ENCODE measurements at regions not wholly inside any gene's neighbourhood (a gene's known extent, or its start where the extent isn't known, plus 50 kb on each side); places are given as distances from the start of the nearest gene placed in this dataset.

GRCh38 chr10:113457408-113457807, 95.4 kb upstream of the HABP2 start:
- intact Hi-C loops (cut with micrococcal nuclease): loop anchor here (10.0 kb wide), 2 partner anchors 107 to 893 kb away; no protein-coding TSS in a partner anchor
- ChIA-PET CTCF (interaction anchor here (0.6 to 1.0 kb wide), 3 partner anchors 26 to 241 kb away, joined by 4 to 5 read pairs (median 5); no protein-coding TSS in a partner anchor), POLR2A (no interaction called here)
- no peak overlapping the region for H3K27ac Mint-ChIP-seq (ENCODE audit: low read depth, unreplicated experiment)
- H3K9me3 Mint-ChIP-seq (ENCODE audit: unreplicated experiment): no peaks in the 10 kb centered on the region
- BruUV-seq (replicated peaks): no TSS peak
- DNase-seq (ENCODE audit: unreplicated experiment): no peak
- H3K36me3 Mint-ChIP-seq (ENCODE audit: insufficient read depth, unreplicated experiment): no peaks in the 10 kb centered on the region
- no peaks in the 10 kb centered on the region for H3K4me1 Mint-ChIP-seq (ENCODE audit: insufficient read depth, unreplicated experiment)
- H3K4me3 Mint-ChIP-seq (ENCODE audit: unreplicated experiment): no peak overlapping the region
- TF ChIP-seq CTCF (IDR thresholded peaks at IDR 0.05; ENCODE audit: unreplicated experiment): no peak
- peaks cover 52% of the 10 kb centered on the region for H3K27me3 Mint-ChIP-seq (ENCODE audit: insufficient read depth, unreplicated experiment)

- ChIA-PET CTCF (interaction anchor here (0.5 to 1.0 kb wide), 2 partner anchors 242 kb away, joined by 4 to 5 read pairs; no protein-coding TSS in a partner anchor), POLR2A (no interaction called here)
- Mint-ChIP-seq H3K27me3 (ENCODE audit: insufficient read depth, unreplicated experiment) (peaks cover 62% of the 10 kb centered on the region), H3K4me1 (ENCODE audit: insufficient read depth, unreplicated experiment) (no peaks in the 10 kb centered on the region), H3K36me3 (ENCODE audit: insufficient read depth, unreplicated experiment) (no peaks in the 10 kb centered on the region), H3K9me3 (ENCODE audit: unreplicated experiment) (no peaks in the 10 kb centered on the region), H3K4me3 (ENCODE audit: unreplicated experiment) (no peak overlapping the region), H3K27ac (ENCODE audit: low read depth, unreplicated experiment) (no peak overlapping the region)
- intact Hi-C loops (cut with micrococcal nuclease): loop anchor here (10.0 kb wide), 2 partner anchors 106 to 894 kb away; no protein-coding TSS in a partner anchor
- no peak for TF ChIP-seq CTCF (IDR thresholded peaks at IDR 0.05; ENCODE audit: unreplicated experiment)
- no peak for DNase-seq (ENCODE audit: unreplicated experiment)
- no TSS peak for BruUV-seq (replicated peaks)
These were observed 94.4 kb upstream of the HABP2 start for GRCh38 chr10:113458451-113458850.

- no peak for DNase-seq (ENCODE audit: unreplicated experiment)
- no peak for TF ChIP-seq CTCF (IDR thresholded peaks at IDR 0.05; ENCODE audit: unreplicated experiment)
- no peaks in the 10 kb centered on the region for H3K4me1 Mint-ChIP-seq (ENCODE audit: insufficient read depth, unreplicated experiment)
- ChIA-PET CTCF (interaction anchor here (0.5 kb wide), 1 partner anchor 243 kb away, joined by 4 read pairs; no protein-coding TSS in a partner anchor), POLR2A (no interaction called here)
- no peaks in the 10 kb centered on the region for H3K9me3 Mint-ChIP-seq (ENCODE audit: unreplicated experiment)
- H3K4me3 Mint-ChIP-seq (ENCODE audit: unreplicated experiment): no peak overlapping the region
- peaks cover 67% of the 10 kb centered on the region for H3K27me3 Mint-ChIP-seq (ENCODE audit: insufficient read depth, unreplicated experiment)
- H3K27ac Mint-ChIP-seq (ENCODE audit: low read depth, unreplicated experiment): no peak overlapping the region
- H3K36me3 Mint-ChIP-seq (ENCODE audit: insufficient read depth, unreplicated experiment): no peaks in the 10 kb centered on the region
- BruUV-seq (replicated peaks): no TSS peak
- intact Hi-C loops (cut with micrococcal nuclease): loop anchor here (10.0 kb wide), 2 partner anchors 106 to 894 kb away; no protein-coding TSS in a partner anchor
These were observed 93.9 kb upstream of the HABP2 start for GRCh38 chr10:113458944-113459343.

GRCh38 chr10:113459626-113460280, 93.1 kb upstream of the HABP2 start:
- TF ChIP-seq CTCF (IDR thresholded peaks at IDR 0.05; ENCODE audit: unreplicated experiment): no peak
- Mint-ChIP-seq H3K4me1 (ENCODE audit: insufficient read depth, unreplicated experiment) (no peaks in the 10 kb centered on the region), H3K9me3 (ENCODE audit: unreplicated experiment) (no peaks in the 10 kb centered on the region), H3K27ac (ENCODE audit: low read depth, unreplicated experiment) (no peak overlapping the region), H3K4me3 (ENCODE audit: unreplicated experiment) (no peak overlapping the region), H3K27me3 (ENCODE audit: insufficient read depth, unreplicated experiment) (peaks cover 76% of the 10 kb centered on the region), H3K36me3 (ENCODE audit: insufficient read depth, unreplicated experiment) (no peaks in the 10 kb centered on the region)
- DNase-seq (ENCODE audit: unreplicated experiment): no peak
- intact Hi-C loops (cut with micrococcal nuclease): loop anchor here (10.0 kb wide), 2 partner anchors 105 to 895 kb away; no protein-coding TSS in a partner anchor
- POLR2A ChIA-PET: no interaction called here
- BruUV-seq (replicated peaks): no TSS peak
- CTCF ChIA-PET: no interaction called here
